IPS-18a (cell line): ENCODE measurements at regions not wholly inside any gene's neighbourhood (a gene's known extent, or its start where the extent isn't known, plus 50 kb on each side); places are given as distances from the start of the nearest gene placed in this dataset.
"Not testable (repeated sequence)": the region's sequence is repeated elsewhere in the genome, so short reads cannot be mapped to it uniquely, and the experiment has no call there.

Experiments
- H3K27ac ChIP-seq: one replicate; pipeline ENCODE4 v1.5.1; 2013; ENCODE audit warnings: low read length
- H3K27me3 ChIP-seq: one replicate; pipeline ENCODE4 v1.6.1; 2013; ENCODE audit warnings: mild to moderate bottlenecking, low read length; ENCODE audit not compliant: control insufficient read depth, insufficient read depth
- H3K36me3 ChIP-seq: one replicate; pipeline ENCODE4 v1.6.1; 2013; ENCODE audit warnings: low read depth, low read length; ENCODE audit not compliant: control insufficient read depth
- H3K4me1 ChIP-seq: one replicate; pipeline ENCODE4 v1.6.1; 2013; ENCODE audit warnings: low read depth, low read length; ENCODE audit not compliant: control insufficient read depth
- H3K4me3 ChIP-seq: one replicate; pipeline ENCODE4 v1.5.1; 2013; ENCODE audit warnings: low read length
- H3K9ac ChIP-seq: one replicate; pipeline ENCODE4 v1.6.1; 2013; ENCODE audit warnings: mild to moderate bottlenecking, low read length, moderate library complexity
- H3K9me3 ChIP-seq: one replicate; pipeline ENCODE4 v1.6.1; 2013; ENCODE audit warnings: low read depth, low read length; ENCODE audit not compliant: control insufficient read depth

GRCh38 chr5:15284706-15285105 lies 215.3 kb upstream of the FBXL7 start:
- no peak overlapping the region for H3K9ac ChIP-seq
- H3K27ac ChIP-seq = no peak overlapping the region
- H3K4me1 ChIP-seq = no peaks in the 10 kb centered on the region
- no peaks in the 10 kb centered on the region for H3K36me3 ChIP-seq
- H3K4me3 ChIP-seq = no peak overlapping the region
- no peaks in the 10 kb centered on the region for H3K9me3 ChIP-seq
- H3K27me3 ChIP-seq = no peaks in the 10 kb centered on the region

GRCh38 chr5:15283076-15283475 lies 216.9 kb upstream of the FBXL7 start:
- H3K9me3 ChIP-seq = no peaks in the 10 kb centered on the region
- H3K27me3 ChIP-seq = no peaks in the 10 kb centered on the region
- no peaks in the 10 kb centered on the region for H3K36me3 ChIP-seq
- no peak overlapping the region for H3K9ac ChIP-seq
- no peak overlapping the region for H3K27ac ChIP-seq
- no peak overlapping the region for H3K4me3 ChIP-seq
- H3K4me1 ChIP-seq = no peaks in the 10 kb centered on the region

- Histone ChIP-seq H3K4me1 (no peaks in the 10 kb centered on the region), H3K9ac (no peak overlapping the region)
Observed at GRCh38 chr5:15282611-15283010, 217.4 kb upstream of the FBXL7 start.

GRCh38 chr5:15271596-15271995 lies 228.4 kb upstream of the FBXL7 start:
- not testable (repeated sequence) for H3K36me3 ChIP-seq, H3K27me3 ChIP-seq, H3K4me3 ChIP-seq, H3K9me3 ChIP-seq, H3K9ac ChIP-seq, H3K27ac ChIP-seq, H3K4me1 ChIP-seq

More at GRCh38 chr5:15282611-15283010, 217.4 kb upstream of the FBXL7 start:
- no peaks in the 10 kb centered on the region for H3K9me3 ChIP-seq
- no peak overlapping the region for H3K27ac ChIP-seq
- no peaks in the 10 kb centered on the region for H3K36me3 ChIP-seq
- no peak overlapping the region for H3K4me3 ChIP-seq
- H3K27me3 ChIP-seq = no peaks in the 10 kb centered on the region

GRCh38 chr5:15267966-15268365 lies 232.0 kb upstream of the FBXL7 start:
- peaks cover 7% of the 10 kb centered on the region for H3K4me1 ChIP-seq
- no peak overlapping the region for H3K4me3 ChIP-seq
- H3K27ac ChIP-seq = no peak overlapping the region
- H3K27me3 ChIP-seq = no peaks in the 10 kb centered on the region
- no peak overlapping the region for H3K9ac ChIP-seq
- H3K36me3 ChIP-seq = no peaks in the 10 kb centered on the region
- no peaks in the 10 kb centered on the region for H3K9me3 ChIP-seq

- Histone ChIP-seq H3K27ac (no peak overlapping the region), H3K36me3 (no peaks in the 10 kb centered on the region), H3K4me3 (no peak overlapping the region), H3K27me3 (no peaks in the 10 kb centered on the region), H3K4me1 (peaks cover 7% of the 10 kb centered on the region), H3K9me3 (no peaks in the 10 kb centered on the region), H3K9ac (no peak overlapping the region)
Observed at GRCh38 chr5:15266841-15267240, 233.1 kb upstream of the FBXL7 start.

- no peaks in the 10 kb centered on the region for H3K36me3 ChIP-seq
- H3K9ac ChIP-seq = no peak overlapping the region
- H3K4me3 ChIP-seq = no peak overlapping the region
- no peaks in the 10 kb centered on the region for H3K9me3 ChIP-seq
- no peak overlapping the region for H3K27ac ChIP-seq
- H3K27me3 ChIP-seq = no peaks in the 10 kb centered on the region
- peaks cover 7% of the 10 kb centered on the region for H3K4me1 ChIP-seq
Observed at GRCh38 chr5:15266229-15266628, 233.8 kb upstream of the FBXL7 start.

- Histone ChIP-seq H3K27ac (no peak overlapping the region), H3K9ac (no peak overlapping the region), H3K27me3 (no peaks in the 10 kb centered on the region), H3K4me3 (no peak overlapping the region), H3K9me3 (no peaks in the 10 kb centered on the region), H3K36me3 (no peaks in the 10 kb centered on the region), H3K4me1 (peaks cover 7% of the 10 kb centered on the region)
Observed at GRCh38 chr5:15263942-15264341, 236.0 kb upstream of the FBXL7 start.

GRCh38 chr5:15263406-15263805 lies 236.6 kb upstream of the FBXL7 start:
- Histone ChIP-seq H3K27ac (no peak overlapping the region), H3K9ac (no peak overlapping the region), H3K9me3 (no peaks in the 10 kb centered on the region), H3K36me3 (no peaks in the 10 kb centered on the region), H3K4me1 (peaks cover 7% of the 10 kb centered on the region), H3K4me3 (no peak overlapping the region), H3K27me3 (no peaks in the 10 kb centered on the region)

GRCh38 chr5:15261269-15261995 lies 238.5 kb upstream of the FBXL7 start:
- Histone ChIP-seq H3K27me3 (no peaks in the 10 kb centered on the region), H3K4me1 (peaks cover 7% of the 10 kb centered on the region), H3K36me3 (no peaks in the 10 kb centered on the region), H3K4me3 (no peak overlapping the region), H3K27ac (no peak overlapping the region), H3K9ac (no peak overlapping the region), H3K9me3 (no peaks in the 10 kb centered on the region)

GRCh38 chr5:15260356-15261268 lies 239.4 kb upstream of the FBXL7 start:
- Histone ChIP-seq H3K9me3 (no peaks in the 10 kb centered on the region), H3K27me3 (no peaks in the 10 kb centered on the region), H3K27ac (no peak overlapping the region), H3K9ac (no peak overlapping the region), H3K4me3 (no peak overlapping the region), H3K36me3 (no peaks in the 10 kb centered on the region), H3K4me1 (peaks cover 7% of the 10 kb centered on the region)
